ENCODE measurements at regions not wholly inside any gene's neighbourhood (a gene's known extent, or its start where the extent isn't known, plus 50 kb on each side); places are given as distances from the start of the nearest gene placed in this dataset.

DNA sequence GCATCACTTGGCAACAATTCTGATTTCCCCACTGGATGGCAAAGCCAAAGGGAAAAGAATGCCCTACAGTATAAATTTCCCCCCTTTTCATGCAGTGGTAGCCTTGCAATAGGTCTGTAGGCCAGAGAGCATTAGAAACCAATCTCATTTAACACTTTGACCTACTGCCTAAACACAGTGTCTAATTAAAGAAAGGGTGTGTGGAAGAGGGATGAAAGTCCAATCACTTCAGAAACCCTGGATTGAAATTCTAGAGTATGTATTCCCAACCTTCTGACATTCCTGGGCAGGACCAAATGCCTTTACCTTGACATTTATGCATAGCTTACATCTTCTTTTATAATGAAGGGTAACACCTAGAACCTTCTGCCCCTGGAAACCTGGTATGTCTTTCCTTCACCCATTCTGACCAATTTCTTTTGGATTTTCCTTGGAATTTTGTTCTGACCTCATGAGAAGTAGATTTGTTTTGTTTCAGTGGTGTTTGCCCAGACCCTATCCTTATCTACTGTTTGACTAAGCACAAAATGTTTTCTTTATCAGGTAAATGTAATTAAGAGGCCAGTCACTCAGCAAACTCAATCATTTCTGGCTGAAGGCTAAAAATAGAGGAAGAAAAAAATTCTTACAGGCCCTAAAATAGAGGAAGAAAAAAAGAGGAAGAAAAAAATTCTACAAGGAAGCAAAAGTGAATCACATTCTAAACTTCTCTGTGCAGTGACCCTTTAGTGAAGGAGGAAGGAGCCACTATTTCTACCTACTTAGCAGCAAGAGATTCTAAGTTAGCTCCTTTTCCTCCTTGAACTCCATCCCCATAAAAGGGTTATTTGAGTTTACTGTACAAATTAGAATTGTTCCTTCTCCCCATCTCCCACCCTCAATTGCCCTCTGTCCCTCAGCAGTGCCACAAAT, 129.5 kb upstream of the DSCAM start:
- intact Hi-C loops (cut with micrococcal nuclease): no loop called here

DNA sequence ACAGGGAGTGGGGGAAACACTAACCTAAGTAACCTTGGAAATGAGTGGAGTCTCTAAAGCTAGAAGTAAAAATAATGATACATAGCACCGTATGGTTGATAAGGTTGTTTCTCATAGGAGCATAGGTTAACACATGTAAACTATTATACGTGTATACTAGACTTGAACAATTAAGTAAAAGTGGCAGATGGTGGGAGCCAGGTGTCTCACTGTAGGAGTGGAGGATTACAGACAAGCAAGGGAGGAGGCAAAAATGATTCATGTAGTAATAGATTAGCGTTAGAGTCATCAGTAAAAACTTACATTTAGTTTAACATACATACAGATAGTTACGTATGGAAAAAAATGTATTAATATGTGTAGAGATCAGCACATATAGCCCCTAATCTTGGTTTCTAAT, 138.4 kb upstream of the DSCAM start:
- intact Hi-C loops (cut with micrococcal nuclease): no loop called here

DNA sequence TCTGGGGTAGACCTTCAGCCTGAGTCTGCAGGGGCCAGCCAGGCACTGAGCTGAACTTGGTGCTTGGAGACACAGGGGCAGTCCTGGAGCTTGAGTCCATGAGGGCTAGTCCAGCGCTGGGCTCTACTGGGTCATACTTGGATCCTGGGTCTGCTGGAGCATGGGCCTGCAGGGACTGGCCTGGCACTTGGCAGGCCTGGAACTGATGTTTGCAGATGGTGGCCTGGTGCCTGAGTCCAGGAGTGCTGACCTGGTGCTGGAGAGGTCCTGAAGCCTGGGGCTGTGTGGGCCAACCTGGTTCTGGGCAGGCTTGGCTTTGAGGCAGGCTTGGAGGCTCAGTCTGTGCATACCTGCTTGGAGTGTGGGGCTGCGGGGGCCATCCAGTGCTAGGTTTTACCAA, 143.4 kb upstream of the DSCAM start:
- intact Hi-C loops (cut with micrococcal nuclease): no loop called here

DNA sequence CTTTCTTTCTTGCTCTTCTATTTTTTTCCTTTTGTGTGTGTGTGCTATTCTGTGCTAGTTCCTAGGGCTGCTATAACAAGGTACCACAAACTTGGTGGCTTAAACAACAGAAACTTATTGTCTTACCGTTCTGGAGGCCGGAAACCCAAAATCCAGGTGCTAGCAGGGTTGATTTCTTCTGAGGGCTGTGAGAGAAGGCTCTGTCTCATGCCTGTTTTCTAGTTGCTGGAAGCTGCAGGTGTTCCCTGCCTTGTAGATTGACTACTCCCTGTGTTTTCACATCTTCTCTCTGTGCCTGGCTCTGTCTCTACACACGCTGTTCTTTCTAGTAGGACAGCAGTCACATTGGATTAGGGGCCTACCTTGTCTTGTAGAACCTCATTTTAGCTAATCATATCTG, 150.9 kb upstream of the DSCAM start:
- intact Hi-C loops (cut with micrococcal nuclease): no loop called here

DNA sequence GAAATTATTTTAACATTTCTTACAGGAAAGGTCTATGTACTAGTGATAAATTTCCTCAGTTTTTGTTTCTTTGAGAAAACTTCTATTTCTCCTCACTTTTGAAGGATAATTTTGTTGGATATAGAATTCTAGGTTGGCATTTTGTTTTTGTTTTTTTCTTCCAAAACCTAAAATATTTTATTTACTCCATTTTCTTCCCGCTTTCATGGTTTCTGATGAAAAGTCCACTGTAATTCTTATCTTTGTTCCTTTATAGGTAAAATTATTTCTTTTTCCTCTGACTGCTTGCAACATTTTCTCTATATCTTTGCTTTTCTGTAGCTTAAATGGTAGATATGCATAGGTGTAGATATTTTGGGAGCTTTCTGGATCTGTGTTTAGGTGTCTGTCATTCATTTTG, 153.9 kb upstream of the DSCAM start:
- intact Hi-C loops (cut with micrococcal nuclease): no loop called here

DNA sequence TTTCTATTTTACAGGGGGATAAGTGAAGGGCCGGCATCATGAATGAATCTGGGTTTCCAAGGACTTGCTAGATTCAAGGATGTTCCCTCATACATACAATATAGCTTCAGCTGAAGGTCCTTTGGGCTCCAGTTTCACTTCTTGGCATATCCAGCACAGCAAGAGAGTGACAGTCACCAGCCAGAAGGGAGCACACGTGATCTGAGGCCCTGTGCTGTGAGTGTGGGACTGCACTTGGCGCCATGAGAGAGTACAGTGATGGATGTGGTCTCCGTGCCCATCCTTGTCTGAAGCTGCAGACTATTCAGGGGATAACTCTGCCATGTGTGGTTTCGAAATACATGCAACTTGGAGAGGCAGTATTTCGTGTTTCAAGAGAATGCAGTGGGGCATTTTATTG, 159.7 kb upstream of the DSCAM start:
- intact Hi-C loops (cut with micrococcal nuclease): no loop called here

DNA sequence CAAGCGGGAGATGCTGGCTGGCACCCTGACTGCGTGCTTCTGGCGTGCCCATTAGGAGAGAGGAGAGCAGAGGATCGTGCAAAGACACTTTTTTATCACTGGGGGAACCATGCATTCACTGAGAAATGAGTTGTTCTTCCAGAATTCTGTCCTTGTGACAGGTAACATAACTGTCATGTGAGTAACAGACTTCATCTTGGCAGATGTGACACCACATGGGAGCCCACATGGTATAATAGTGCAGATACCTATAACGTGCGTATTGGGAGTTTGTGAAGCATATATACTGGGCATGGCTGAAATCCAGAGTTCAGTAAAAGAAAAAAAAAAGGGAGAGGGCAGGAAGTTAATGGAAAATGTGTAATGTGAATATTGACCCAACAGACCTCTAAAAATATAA, 159.6 kb upstream of the BACE2 start:
- intact Hi-C loops (cut with micrococcal nuclease): no loop called here

DNA sequence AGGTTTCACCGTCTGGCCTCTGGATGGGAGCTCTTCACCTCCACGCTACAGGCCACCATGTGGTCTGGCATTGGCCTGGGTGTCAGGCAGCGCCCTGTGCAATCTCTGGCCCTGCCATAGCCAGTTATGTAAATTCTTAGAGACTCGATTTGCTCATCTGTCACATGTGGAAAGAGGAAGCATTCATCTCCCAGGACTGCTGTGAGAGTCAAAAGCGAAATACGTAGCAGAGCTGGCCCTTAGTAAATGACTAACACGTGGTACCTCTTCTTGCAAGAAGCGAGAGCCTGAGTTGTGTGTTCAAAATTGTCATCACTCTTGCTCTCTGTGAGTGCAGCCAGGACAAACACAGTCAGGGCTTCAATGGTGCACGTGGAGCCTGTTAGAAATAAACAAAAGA, 159.0 kb upstream of the BACE2 start:
- intact Hi-C loops (cut with micrococcal nuclease): no loop called here

DNA sequence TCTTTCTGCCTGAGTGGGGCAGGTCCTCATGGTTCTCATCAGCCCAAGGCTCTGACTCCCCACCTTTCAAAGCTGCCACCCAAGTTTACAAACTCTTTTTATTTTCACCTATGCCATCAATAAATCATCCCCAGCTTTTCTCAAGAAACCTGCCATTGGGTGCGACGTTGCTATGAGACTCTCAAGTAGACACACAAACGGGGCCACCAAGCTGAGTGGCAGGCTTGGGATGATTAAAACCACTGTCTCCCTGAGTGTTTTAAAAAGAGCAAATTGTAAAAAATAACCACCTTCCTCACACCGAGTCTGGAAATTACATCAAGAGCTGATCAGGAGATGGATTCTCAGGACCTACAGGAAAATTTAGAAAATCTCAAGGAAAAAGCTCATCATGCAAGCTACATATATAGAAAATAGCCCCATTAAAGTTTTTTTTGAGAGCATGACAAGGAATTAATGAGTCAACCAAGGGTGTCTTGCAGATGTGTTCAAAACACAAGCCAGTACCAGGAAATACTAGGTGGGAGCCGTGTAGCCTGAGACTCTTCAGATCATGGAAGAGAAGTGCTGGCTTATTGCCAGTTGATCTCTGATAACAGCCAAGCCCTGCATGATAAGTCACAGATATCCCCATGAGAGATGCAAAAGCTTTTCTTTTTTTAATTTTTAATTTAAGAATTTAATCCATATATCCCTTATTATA, 158.4 kb upstream of the BACE2 start:
- intact Hi-C loops (cut with micrococcal nuclease): no loop called here

DNA sequence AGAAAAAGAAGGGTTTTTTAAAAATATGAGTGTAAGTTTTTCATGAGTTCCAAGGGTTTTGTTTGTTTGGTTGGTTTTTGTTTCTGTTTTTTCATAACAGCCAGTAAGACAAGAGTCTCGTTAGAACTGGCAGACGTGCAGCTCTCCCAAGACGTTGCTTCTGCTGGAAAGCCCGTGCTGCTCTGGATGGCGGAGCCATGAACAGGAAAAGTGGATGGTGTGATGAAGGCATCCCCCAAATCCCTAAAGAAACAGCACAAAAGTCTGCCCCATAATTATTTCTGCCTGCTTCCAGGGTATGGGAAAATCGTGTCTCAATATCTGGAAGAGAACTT, 157.9 kb upstream of the BACE2 start:
- intact Hi-C loops (cut with micrococcal nuclease): no loop called here

DNA sequence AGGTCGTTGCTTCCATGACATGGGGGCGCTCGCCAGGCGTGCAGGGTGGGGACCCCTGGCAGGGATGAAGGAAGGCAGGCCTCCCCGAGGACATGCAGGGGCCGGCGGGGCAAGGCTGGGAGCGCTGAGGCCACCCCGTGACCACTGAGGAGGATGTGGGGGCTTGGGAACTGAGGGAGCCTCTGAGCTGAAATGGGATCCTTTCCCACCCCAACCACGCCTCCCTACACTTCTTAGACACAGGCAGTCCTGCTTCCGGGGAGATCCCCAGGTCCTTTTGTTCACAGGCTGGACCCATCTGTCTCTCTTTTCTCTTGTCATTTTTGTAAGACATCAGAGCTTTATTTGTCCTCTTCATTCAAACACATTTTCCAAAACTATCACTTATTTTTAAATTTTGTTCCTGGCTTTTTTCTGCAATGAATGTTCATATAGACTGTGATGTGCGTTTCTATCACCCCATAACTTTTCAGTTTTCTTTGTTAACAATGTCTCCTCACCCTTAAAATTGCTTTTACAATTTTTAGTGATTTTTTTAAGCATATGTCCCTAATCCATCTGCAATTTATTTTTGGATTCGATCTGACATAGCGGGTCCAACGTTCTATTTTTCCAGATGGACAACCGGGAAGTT, 156.7 kb upstream of the BACE2 start:
- intact Hi-C loops (cut with micrococcal nuclease): no loop called here

DNA sequence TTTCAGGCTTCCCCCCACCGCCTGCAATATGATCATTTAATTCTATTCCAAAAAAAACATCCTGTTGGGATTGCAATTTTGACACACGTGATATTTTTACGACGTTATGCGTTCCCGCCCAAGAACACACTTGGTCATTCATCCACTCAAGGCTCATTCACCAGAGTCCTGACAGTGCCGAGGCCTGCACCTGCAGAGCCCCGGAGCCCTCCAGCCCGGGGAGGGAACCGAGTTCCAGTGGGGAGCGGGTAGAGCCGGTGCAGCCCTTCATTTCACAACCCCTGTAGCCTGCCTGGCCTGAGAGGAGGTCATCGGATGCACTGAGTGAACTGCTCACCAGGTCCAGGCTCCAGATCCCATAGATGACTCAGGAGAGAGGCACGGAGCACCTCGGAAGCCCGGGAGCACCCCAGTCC, 156.0 kb upstream of the BACE2 start:
- intact Hi-C loops (cut with micrococcal nuclease): no loop called here

DNA sequence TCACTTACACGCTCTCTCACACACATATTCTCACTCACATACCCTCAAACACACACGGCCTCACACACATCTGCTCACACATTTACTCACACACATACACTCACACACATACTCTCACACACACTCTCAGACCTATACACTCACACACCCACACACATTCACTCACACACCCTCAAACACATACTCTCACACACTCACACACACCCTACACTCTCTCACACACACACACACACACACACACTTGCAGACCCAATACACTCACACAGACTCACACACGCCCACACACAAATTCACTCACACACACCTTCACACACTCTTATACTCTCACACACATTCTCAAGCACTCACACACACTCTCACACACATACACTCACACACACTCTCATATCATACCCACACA, 155.5 kb upstream of the BACE2 start:
- intact Hi-C loops (cut with micrococcal nuclease): no loop called here

DNA sequence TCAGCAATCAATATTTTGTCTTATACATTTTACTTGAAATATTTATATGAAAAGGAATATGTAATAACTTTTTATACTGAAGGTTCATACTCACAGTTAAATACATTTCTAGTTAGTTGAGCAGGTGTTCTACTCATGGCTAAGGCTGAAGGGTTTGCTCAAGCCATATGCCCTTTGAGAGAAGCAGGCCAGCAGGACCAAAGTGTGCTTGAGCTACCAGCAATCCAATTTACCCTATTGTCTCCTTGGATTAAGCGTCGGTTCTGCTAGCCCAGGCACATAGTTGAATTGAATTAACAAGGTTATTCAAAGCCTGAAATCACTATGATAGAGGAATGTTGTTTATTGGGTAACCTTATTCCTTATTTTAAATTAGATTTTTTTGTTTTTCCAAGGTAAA, 151.5 kb upstream of the BACE2 start:
- intact Hi-C loops (cut with micrococcal nuclease): no loop called here

DNA sequence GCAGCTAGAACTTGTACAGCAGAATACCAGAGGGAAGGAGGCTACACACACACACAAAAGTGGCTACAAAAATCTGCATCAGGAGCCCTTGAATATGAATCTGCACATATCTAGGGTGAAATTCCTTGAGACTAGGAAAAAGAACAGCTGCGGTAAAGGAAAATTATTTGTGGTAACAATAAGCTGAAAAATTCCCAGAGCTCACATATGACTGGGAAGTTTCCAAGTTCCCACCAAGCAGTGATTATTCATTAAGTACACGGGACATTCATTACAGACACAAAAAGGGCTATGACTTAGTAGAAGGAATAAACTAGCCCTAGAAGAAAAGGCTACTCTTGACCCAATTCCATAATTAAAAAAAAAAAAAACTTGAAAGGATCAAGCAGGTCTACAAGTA, 149.5 kb upstream of the BACE2 start:
- intact Hi-C loops (cut with micrococcal nuclease): no loop called here

DNA sequence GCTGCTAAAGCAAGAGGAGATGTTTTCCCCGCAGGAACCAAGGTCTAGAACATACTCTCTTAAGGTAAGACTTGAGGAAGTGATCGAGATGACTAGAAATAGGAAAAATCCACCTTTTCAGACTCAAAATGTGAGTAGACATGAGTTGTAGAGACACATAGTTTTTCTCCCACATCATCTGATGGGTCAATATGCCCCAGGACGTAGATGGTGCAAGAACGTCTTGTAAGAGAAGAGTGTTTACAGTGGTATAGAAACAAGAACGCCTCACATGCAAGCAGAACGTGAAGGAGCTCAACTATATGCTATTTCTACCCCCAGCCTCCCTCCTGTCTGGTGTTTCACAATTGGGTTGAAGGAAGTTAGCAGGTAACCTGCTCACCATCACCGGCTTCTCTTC, 144.0 kb upstream of the BACE2 start:
- intact Hi-C loops (cut with micrococcal nuclease): no loop called here

DNA sequence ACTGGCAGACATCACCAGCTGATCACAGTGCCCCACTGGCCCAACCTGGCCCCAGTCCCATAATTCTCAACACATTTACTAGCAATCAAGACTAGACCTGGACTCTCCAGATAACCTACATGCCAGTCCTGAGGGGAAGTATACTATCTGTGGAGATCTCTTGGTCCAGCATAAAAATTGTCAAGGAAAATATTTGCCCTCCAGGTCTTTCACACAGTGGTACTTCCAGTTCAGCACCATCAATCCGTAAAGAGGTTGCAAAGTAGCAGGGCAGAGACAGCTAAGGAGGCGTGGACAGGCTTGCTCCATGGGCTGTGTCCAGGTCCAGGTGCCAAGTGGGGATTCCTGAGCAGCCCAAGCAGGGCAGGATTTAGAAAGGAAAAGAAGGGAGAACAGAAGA, 143.6 kb upstream of the BACE2 start:
- intact Hi-C loops (cut with micrococcal nuclease): no loop called here

DNA sequence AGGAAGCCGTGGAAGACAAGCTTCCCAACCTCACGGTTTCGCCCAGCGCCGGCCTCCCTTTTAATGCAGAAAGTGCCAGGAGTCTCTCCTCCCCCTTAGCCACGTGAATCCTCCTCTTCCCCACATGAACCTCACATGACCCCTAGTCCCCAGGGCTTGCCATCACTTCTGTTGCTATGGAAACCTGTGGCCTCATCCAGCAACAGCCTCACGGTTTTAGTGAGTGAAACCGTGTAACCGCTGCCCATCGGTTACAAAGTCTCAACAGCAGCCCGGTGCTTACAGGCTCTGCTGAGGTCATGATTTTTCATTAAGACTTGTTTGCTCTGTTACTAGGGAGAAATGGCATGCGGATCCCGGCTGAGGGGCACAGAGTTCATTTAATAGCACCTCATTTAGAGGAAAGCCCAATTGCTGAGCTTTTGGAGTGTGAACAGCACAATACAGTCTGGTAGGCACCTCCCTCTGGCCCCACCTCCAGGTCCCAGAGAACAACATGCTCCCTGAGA, 143.2 kb upstream of the BACE2 start:
- intact Hi-C loops (cut with micrococcal nuclease): no loop called here

DNA sequence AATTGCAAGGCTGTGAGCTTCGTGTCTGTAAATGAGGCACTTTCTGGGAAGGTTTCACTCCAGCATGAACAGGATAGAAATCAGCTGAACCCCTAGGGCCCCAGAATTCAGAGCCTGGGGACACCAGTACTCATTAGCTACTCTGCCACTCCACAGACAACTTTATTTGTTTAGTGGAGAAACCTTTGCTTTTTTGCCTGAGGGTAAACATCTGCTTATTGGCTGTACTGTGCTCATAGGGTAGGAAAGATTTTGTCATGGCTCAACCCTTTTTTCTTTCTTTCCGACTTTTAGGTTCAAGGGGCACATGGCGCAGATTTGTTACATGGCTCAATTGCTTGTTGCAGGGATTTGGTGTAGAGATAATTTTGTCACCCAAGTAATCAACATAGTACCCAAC, 138.4 kb upstream of the BACE2 start:
- intact Hi-C loops (cut with micrococcal nuclease): no loop called here

DNA sequence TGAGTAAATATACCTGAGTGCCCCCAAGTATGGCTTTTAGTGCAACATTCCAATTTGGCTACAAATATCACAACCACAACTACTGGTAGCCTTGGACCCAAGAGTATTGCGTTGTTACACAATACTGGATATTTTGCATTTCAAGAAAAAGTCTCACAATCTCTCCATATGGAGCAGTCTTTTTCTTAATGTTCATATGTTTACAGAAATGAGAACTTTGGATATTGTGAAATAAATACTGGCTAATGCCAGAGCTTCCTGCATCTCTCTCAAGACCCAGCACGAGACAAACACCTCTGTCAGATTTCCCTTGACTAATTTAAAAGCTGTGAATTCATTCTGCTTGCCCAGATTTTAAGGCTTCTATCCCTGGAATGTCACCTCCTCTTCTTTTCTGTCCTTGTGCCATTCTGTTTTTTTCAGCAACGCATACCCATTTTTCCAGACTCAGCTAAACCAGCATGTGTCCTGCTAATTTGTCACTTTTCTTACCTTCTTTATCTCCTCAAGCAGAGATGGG, 136.2 kb upstream of the BACE2 start:
- intact Hi-C loops (cut with micrococcal nuclease): no loop called here

DNA sequence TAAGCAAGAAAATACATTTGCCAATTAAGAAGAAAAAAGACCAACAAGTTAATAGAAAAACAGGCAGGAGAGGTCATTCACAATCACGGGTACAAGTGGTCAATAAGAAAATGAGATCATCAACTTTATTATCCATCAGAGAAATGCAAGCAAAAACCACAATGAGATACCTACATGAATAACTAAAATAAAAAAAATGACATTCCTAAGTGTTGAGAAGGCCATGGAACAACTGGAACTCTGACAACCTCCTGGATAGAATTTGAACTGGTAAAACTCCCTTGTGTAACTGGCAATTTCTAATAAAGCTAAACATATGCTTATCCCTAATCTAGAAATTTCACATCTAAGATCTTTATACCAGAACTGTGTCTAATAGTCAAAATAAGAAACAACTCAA, 135.4 kb upstream of the BACE2 start:
- intact Hi-C loops (cut with micrococcal nuclease): no loop called here

DNA sequence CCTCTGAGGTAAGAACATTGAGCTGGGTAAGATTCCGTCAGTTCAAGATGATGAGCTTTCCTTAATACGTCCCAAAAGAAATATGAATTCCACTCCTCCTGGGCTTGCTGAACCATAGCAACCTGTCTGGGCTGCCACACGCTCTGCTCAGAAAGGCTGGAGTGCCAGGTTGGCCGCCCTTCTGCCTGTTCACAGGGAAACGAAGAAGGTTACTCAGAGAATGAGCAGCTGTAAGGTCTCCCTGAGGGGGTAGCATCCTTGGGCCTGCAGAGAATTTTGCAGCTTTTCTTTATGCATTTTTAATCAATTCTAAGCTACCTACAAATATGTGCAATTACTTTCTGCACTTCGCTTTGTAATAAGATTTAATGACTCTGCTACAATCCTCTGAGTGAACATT, 130.7 kb upstream of the BACE2 start:
- intact Hi-C loops (cut with micrococcal nuclease): no loop called here

Data from T-helper 2 cell treated with Interferon-gamma antibody and Interleukin-4, amounts not matched to agents 100 ng/mL and 5 ng/mL, for 36 hours (primary cell).